Fibroblast of the conjunctiva (primary cell): ENCODE measurements at regions not wholly inside any gene's neighbourhood (a gene's known extent, or its start where the extent isn't known, plus 50 kb on each side); places are given as distances from the start of the nearest gene placed in this dataset.
A peak's percentile ranks its signal among the peaks of the same experiment; 100 is the strongest.

Experiments
- DNase-seq: peaks from one replicate; pipeline ENCODE4 v3.0.0-alpha.2; 2010; ENCODE audit warnings: low read depth

DNA sequence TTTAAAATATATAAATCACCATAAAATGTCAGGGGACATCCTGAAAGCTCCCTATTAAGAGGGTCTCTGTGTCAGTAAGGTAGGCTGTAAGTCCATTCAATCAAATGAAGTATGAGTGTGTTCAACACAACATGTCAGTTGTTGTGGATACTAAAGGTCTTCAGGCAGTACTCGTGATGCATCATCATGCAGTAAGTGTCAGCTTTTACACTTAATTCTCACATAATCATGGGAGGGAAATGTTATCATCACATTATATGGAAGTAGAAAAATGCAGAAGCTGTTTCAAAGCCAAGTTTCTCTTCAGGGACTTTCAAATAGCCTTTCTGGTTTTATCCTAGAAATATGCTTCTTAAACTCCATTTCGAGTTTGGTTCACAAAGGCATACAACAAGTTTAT is 477.1 kb upstream of the ID2 start:
- no peak for DNase-seq

DNA sequence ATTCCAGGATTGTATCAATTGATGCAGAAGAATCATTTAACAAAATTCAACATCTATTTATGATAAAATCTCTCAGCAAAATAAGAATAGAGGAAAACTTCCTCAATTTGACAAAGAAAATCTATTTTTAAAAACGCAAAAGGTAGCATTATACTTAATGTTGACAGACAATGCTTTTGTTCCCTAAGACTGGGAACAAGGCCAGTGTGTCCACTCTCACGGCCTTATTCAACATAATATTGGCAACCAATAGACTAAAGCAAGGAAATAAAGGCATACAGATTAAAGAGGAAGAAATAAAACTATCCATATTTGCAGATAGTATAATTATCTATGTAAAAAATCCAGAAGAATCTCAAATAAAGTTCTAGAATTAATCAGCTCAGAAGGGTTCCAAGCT is 472.4 kb upstream of the ID2 start:
- no peak for DNase-seq

DNA sequence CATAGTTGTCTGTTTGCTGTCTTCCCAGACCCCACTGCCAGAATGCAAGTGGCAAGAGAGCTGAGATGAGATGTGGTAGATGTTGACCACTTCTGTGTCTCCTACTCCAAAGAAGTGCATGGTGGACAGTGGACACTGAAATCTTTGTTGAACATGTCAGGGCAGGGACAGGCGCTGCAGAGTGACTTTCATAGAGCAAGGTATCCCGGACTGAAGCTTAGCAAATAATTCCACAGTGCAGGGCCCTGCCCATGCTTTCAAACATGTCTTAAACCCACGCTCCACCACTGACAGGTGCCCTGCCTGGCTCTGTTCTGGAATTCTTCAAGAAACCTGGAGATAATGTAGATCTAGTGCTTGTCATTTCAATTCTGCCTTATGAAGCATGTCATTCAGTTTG is 470.5 kb upstream of the ID2 start:
- DNase-seq: no peak

DNA sequence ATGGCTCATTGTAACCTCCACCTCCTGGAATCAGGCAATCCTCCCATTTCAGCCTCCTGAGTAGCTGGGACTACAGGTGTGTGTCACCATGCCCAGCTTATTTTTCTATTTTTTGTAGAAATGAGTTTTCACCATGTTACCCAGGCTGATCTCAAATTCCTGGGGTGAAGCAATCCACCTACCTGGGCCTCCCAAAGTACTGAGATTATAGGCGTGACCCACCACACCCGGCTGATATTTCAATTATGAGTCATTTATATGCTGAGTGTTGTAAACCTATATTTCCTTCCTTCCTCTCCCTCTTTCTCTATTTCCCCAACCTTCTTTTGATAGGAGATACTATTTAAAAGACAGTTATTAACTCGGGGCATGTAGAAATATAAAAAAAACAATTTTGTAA is 469.6 kb upstream of the ID2 start:
- no peak for DNase-seq

DNA sequence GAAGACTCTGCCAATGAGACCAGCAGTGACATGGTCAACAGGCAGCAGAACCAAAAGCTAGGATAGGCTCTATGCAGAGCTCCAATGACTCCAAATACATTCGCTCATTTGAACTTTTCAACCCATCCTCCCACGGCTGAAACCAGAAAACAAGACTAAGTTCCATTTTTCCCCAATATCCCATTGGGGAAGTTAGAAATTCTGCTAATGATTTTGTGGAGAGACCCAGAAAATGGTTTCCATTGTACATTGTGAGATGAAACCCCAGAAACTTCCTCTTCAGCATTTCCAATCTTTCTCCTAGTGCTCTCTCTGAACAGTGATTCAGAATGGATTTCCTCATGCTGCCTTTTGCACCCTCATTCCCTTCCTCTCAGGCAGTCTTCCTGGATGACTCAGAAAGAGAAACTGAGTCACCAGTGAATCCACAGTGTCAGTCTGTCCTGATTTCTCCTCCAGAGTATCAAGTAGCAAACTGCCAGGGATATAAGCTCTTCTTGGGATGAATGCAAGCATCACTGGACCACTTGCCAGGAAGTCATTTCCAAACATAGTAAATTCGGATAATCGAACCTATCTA is 467.7 kb upstream of the ID2 start:
- DNase-seq: no peak

DNA sequence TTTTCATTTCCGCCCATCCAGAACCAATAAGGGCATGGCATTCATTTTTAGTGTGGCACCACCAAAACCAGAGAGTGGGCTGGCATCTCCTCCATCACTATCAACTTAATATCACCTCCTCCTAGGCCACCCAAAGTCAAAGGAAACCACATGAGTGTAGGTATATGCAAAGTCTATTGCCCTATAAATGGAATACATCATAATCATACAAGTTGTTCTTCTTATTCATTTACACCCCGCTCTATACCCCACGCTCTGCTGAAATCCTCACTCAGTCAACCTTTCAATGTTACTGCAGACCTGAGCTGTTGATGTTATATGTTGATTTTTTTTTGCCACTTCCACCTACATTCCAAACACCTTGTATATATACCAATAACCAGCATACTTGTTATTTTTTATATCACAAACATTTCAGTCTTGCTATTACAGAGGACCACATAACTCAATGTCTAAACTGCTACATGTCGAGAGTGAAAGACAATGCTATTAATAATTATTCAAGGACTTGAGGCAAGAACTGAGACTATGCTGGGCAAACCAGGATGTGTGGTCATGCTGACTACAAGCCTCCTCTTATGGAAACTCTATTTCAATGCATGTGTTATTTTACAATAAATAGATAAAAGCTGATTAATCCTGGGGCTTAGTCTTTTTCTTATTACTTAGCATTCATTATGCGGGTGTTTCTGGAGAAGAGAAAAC is 466.5 kb upstream of the ID2 start:
- DNase-seq: no peak

DNA sequence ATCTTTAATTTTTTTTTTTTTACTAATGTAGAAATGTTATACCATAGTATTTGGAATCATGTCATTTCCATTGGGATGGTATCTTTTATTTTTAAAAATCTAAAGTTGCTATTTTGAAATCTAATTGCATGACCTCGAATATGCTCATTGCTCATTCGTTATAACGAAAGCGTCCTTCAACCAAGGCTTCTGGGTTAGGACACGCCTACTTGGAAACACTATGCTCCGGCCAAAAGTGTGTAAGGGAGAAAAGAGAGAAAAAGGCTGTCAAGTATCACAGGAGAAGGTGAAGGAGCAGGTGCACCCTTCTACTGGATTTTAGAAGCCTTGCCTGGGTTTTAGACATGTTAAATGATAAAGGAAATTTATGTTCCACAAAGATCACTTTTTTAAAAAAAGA is 465.9 kb upstream of the ID2 start:
- no peak for DNase-seq

DNA sequence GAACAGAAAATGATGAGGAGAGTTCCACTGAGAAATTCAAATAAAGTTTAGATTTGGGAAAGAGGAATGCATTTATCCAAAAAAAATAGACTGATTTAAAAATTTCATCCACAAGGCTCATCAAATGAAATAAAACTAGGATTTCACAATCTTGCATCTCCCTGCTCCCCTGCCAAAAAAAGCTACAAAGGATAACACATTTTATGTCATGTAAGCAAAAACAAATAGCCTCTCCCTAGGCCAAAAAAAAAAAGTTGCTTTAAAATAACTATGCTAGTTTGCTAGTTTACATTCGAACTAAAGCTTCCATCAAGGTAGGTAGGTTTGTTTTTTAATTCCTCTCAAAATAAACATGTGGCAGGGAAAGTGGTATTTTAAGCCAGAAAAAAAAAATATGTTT is 465.5 kb upstream of the ID2 start:
- peak; percentile 20 for DNase-seq

DNA sequence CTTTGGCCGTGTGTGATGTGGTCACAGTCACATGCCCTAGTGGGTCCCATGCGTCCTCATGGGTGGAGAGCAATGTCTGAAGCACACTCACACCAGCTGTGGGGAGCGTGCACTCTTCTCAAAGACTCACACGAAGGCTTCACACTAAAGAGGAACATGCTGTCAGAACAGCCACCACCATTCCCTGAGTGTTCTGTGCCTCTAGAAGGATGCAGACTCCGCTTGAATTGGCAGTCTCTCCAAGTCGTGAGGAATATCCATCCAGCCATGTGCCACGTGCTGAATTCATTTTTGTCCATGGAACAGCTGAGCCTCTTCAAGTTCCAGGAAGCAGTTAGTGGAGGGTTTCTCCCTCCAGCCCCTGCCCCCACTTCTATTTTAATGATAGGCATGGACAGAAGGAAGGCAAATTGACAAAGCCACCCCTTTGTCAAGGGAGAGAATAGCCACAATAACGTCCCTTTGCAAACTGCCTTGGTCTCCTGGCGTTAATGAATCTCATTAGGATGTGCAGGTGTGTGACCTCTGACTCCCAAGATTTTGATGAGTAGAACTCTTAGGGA is 464.3 kb upstream of the ID2 start:
- DNase-seq: no peak

DNA sequence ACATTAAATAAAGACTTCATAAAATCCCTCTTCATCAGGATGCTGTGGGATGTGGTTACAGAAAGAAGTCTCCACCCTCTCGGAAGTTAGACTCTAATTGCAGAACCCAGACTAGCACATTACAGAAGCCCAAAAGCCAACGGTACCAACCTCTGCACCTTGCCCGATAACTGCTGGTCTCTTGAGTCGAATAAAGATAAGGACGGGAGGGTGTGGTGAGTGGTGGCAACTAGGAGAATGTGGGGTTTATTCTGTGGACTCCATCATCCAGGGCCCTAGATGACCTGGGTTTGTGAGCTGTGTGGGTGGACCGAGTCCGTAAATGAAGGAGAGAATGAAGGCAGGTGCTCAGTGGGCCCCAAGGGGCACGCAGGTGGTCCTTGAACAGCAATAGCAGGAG is 462.8 kb upstream of the ID2 start:
- DNase-seq: no peak

DNA sequence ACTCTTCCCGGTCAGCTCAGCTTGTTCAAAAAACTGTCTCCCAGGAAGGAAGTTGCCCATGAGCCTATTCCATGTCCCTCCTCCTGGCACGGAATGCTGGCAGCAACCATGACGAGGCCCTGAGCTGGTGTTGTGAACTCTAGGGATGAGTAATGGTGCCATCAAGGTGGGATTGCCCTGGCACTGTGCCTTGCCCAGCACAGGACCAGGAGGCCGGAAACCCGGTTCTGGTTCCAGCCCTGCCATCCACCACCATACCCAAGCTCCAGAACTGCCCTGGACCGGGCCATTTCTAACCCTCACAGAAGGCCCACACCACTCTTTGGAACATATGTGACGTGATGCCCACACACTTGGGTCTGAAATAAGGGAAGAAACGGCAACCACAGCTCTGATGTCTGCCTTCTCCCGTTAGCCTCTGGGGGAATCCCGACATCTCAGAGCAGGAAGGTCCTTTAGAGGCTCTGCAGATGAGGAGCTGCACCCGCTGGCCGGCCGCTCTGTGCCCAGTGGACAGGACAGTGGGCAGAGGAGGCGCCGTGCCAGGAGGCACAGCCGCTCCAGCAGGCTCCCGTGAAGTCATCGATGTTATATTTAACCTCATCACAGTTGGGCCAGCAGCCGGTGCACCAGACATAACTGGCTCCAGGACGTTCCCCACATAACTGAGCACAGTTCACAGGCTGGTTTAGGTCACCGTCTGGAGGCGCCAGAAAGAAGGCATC is 462.1 kb upstream of the ID2 start:
- DNase-seq: no peak

DNA sequence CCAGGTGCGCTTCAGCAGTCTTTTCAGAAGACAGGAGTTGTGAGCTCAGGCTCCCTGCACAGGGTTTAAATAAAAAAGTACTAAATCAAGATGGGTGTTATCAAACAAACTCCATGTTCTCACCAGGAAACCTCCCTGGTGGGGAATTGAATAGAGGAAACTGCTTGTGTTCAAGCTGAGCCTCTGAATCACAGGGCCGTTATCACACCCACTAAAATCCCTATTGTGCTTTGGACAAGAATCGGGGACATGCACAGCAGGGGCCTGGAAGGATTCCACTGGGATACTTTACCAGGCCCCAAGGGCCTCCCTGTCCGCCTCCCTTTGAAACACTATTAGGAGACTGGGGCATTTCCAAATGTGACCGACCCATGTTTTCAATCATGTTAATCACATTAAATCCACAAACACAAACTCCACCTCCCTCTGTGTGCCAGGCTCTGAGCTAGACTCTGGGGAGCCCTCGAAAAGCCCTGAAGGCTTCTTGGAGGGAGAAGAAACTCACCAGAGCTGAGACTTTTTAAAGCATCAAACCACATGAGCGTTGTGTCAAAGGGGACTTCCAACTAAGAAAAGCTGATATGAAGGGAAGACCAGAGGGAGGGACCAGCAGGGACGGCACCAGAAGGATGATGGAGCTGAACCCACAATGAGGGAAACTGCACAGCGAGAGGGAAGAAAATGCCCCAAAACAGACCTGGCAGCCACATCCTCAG is 458.7 kb upstream of the ID2 start:
- no peak for DNase-seq

DNA sequence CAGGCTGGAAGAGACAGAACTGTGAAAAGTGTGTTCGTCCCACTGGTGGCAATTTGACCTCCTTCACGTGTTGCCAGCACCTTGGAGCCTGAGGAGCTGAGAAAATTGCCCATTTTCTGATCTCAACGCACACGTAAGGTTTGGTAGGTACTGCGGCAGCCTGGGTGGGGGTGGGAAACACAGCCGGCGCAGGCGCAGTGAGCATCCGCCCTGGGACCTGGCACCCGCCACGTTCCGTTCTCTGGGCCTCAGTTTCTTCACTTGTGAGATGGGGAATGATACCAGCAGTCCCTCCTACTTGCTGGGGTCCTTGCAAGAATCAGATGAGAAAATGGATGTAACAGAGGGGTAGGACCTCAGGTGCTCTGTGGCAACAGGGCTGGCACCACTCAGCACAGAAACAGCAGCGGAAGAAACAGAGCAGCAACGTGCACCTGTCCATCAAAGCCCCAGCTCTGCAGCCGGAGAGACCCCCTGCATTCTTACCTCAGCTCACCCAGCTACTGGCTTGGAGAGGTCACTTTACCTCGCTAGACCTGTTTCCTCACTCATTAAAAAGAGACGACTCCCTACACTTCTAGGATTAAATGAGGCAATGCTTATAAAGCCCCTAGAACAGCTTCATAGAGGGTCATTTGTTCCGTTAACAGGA is 458.0 kb upstream of the ID2 start:
- no peak for DNase-seq

DNA sequence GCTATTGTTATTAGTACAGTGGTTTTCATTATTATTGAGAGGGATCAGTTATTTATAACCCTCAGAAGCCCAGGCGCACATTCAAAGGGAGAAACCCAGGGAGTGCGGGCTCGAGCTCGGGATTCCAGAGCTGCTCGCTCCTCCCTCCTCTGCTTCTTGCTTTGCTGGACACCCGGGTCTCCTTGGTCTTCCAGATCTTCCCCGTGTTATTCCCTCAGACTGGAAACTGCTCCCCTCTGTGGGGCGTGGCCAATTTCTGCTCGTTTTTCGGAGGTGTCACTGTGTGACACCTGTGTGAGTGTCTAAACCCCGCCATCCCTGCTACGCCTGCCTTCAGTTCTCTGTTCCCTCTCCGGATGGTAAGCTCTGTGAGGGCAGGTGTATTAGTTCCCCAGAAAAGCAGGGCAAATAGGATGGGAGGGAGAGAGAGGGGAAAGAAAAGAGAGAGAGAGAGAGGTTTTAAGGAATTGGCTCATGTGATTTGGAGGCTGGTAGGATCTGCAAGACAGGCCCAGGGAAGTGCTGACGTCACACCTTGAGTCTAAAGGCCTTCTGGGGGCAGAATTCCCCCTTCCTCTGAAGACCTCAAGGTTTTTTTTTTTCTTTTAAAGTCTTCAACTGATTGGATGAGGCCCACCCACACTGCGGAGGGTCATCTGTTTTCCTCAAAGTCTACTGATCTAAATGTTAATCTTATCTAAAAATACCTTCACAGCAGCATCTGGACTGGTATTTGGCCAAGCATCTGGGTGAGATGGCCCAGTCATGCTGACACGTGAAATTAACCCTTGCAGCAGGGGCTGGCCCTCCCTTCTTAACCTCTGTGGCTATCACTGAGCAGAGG is 457.3 kb upstream of the ID2 start:
- no peak for DNase-seq

DNA sequence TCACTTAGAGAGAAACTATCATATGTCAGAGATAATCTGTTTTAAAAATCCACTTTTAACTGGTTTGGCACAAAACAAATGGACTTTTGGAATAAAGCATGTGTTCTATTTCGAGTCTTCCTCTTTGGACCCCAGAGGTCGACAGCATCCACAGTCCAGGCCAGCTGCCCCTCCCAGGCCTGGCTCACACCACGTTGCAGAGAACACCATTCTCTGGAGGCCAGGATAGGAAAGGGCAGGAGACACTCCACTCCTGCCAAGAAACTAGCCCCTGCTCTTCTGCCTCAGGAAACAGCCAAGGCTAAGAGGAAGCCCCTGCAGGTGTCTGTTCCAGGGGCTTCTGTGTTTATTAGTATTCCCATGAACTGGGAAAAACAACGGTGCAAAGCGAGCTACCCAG is 456.6 kb upstream of the ID2 start:
- DNase-seq: no peak

DNA sequence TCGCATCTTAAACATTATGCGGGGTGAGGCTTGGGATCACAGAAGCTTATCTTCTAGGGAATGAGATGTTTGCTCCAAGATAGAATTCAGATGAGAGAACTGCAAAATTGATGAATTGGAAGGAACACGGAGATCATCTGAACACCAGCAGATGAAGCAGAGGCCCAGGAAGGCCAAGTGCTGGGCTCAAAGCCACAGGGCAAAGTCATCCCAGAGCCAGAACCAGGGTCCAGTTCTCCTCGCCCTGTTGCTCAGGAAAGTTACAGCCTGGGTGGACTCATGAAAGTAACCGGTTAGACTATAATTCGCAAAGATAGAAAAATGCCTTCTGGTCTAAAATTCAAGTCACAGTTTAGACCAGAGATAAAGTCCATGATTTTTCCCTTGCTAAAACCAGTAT is 456.1 kb upstream of the ID2 start:
- DNase-seq: no peak

DNA sequence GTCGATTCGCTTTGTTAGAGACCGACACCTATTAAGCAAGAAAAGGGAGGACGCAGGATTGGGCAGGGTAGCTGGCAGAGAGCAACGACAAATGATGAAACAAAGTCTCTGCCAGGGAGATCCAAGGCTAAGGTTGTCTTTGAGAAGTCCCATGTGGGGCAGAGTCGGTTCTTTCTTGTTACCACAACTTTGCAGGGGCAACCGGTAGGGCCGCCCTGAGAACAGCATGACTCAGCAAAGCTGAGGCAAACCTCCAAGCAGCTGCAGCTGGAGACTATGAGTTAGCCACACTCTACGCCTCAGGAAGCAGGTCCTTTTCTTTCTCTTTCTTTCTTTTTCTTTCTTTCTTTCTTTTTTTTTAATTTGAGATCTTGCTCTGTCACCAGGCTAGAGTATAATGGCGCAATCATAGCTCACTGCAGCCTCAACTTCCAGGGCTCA is 452.3 kb upstream of the ID2 start:
- DNase-seq: peak; percentile 80

DNA sequence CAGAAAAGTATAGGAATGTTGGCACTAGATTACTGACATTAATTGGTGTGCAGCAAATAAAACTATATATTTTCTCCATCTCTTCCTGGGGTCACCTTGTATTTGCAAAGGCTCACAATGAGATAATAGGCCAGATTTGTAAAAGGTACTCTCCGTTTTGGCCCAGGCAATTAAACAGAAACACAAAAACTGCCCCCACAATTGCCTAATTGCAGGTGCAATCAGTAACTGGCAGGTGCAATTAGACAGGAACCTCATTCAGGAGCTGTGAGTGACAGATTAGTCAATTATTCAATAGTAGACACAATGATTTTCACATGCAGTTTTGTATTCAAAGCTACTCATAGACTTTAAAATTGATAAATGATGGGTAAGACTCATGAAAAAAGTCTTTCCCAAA is 451.4 kb upstream of the ID2 start:
- no peak for DNase-seq

DNA sequence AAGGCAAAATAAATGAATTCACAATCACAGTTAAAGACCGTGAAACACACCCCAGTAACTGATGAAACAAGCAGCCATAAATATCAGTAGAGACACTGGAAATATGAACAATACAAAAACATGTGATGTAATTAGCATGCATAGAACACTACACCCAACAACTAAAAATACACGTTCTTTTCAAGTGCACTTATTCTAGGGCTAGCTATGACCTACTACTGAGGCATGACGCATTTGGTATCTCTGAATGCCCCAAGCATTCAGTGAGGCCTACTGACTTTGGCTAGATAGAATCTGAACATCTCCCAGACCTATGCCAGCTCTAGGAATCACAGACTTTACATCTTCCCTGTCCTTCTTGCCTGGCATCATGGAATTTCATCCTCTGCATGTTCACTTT is 450.0 kb upstream of the ID2 start:
- DNase-seq: no peak

DNA sequence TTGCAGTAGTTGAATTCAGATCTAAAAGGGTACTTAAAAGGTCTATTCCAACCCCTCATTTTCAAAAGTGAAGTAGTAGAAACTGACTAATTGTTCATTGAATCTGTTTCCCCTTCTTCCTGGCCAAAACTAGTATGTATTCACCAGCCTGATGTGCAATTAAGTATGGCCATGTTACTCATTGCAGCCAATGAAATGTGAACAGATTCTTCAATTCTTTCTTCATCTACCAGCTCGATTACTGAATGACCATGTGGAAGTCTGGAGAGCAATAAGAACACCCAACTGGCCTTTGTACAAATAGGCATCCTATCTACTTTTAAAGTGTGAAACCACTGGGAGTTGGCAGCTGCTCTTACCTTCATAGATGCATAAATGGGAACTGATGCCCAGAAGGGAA is 449.0 kb upstream of the ID2 start:
- DNase-seq: no peak

DNA sequence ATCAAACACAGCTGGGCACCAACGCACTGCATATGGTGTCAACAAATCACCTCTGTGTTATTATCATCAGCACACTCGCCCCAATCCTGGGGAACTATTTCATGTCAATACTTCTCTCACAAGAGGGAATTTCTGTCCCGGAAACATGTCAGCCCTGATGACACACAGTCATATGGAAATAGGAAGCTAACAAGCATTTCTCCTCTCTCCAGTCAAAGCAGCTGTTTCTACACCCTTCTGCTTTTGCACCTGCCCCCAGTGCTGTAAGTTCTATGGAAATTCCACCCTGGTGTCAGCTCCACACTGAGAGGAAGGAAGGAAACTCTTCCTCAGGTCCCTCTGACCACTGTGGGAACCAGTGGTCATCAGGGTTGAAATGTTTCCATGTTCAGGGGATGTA is 447.6 kb upstream of the ID2 start:
- DNase-seq: no peak
